HCT116 (cell line): ENCODE measurements at regions not wholly inside any gene's neighbourhood (a gene's known extent, or its start where the extent isn't known, plus 50 kb on each side); places are given as distances from the start of the nearest gene placed in this dataset.

Experiments used
- ATAC-seq: fragments of 200-7000 bp; cut with Tn5 transposase; 2 replicates; pipeline ENCODE4 v1.9.1; 2020; ENCODE audit warnings: mild to moderate bottlenecking, moderate library complexity
- BruUV-seq: library from RNA; stranded (reverse); fragments of 400-500 nt; replicated peaks from 2 replicates; lab custom pipeline; 2021; lab: Mats Ljungman, UMichigan
- CTCF ChIA-PET: fragments of 300-600 bp; sonication (Branson Sonifier 250); formaldehyde crosslinking; loops from one replicate; lab custom pipeline; 2021; ENCODE audit warnings: antibody characterized with exemption; lab: Charles Lee
- POLR2A ChIA-PET: fragments of 300-600, 350-600 bp; sonication (Branson Sonifier 250); formaldehyde crosslinking; loops from one replicate; lab custom pipeline; 2021; ENCODE audit warnings: antibody characterized with exemption; lab: Charles Lee
- RAD21 ChIA-PET, 2 experiments: fragments of 300-600 bp; sonication (Branson Sonifier 250); formaldehyde crosslinking; loops; one replicate each; lab custom pipeline; 2023; ENCODE audit warnings: low total read pairs in 2 of 2; ENCODE audit not compliant: uncharacterized antibody in 2 of 2, unreplicated experiment in 2 of 2, low non-redundant PET in 1 of 2; lab: Charles Lee
- DNase-seq: peaks from one replicate; pipeline ENCODE4 v3.0.0-alpha.2; 2010; ENCODE audit warnings: low read depth, low spot score
- H2AFZ ChIP-seq: fragments of 200-600 bp; shearing (Covaris generic), sonication (generic); 2 replicates; pipeline ENCODE4 v1.6.1; 2017; ENCODE audit warnings: low read depth, mixed run types, mixed read lengths, antibody characterized with exemption, low read length; ENCODE audit not compliant: poor library complexity, severe bottlenecking
- H3K27ac ChIP-seq: 2 replicates; pipeline ENCODE4 v1.5.1; 2012; ENCODE audit warnings: low read depth, low read length
- H3K27me3 ChIP-seq: fragments of 200-600 bp; sonication (generic); 2 replicates; pipeline ENCODE4 v1.6.1; 2016; ENCODE audit warnings: mixed run types, low read length, mixed read lengths; ENCODE audit not compliant: insufficient read depth
- H3K36me3 ChIP-seq, 2 experiments: fragments of 200-500 bp in 1 of 2; fragments of 200-600 bp in 1 of 2; sonication (Bioruptor generic) in 1 of 2; sonication (generic) in 1 of 2; 2 replicates each; pipeline versions ENCODE4 v1.5.1 to v1.6.1; 2014 to 2016; ENCODE audit warnings: low read length in 2 of 2, inconsistent platforms in 1 of 2, mixed read lengths in 1 of 2, mixed run types in 1 of 2; ENCODE audit not compliant: insufficient read depth in 2 of 2, control insufficient read depth in 1 of 2
- H3K4me1 ChIP-seq, 2 experiments: fragments of 200-600 bp in 1 of 2; sonication (generic) in 1 of 2; 2 replicates each; pipeline versions ENCODE4 v1.5.1 to v1.6.1; 2012 to 2017; ENCODE audit warnings: low read length in 2 of 2, inconsistent platforms in 1 of 2, mild to moderate bottlenecking in 1 of 2, mixed read lengths in 1 of 2, mixed run types in 1 of 2, moderate library complexity in 1 of 2; ENCODE audit not compliant: insufficient read depth in 2 of 2, control insufficient read depth in 1 of 2
- H3K4me2 ChIP-seq: fragments of 200-600 bp; sonication (generic); 2 replicates; pipeline ENCODE4 v1.6.1; 2017; ENCODE audit warnings: mixed run types, low read length, mixed read lengths
- H3K4me3 ChIP-seq, 2 experiments: fragments of 200-600 bp in 1 of 2; sonication (generic) in 1 of 2; replicated peaks in 1 of 2; 2 replicates each; pipeline ENCODE4 v1.5.1; 2011 to 2016; ENCODE audit warnings: low read length in 2 of 2, control low read depth in 1 of 2, low read depth in 1 of 2, mild to moderate bottlenecking in 1 of 2, mixed read lengths in 1 of 2, mixed run types in 1 of 2
- H3K79me2 ChIP-seq: fragments of 200-600 bp; sonication (generic); 2 replicates; pipeline ENCODE4 v1.6.1; 2017; ENCODE audit warnings: mild to moderate bottlenecking, mixed run types, low read length, moderate library complexity, mixed read lengths; ENCODE audit not compliant: insufficient read depth
- H3K9ac ChIP-seq: fragments of 200-600 bp; sonication (generic); 2 replicates; pipeline ENCODE4 v1.6.1; 2016; ENCODE audit warnings: low read length, mixed read lengths
- H3K9me2 ChIP-seq: fragments of 200-600 bp; sonication (generic), shearing (Covaris generic); 2 replicates; pipeline ENCODE4 v1.6.1; 2017; ENCODE audit warnings: mixed run types, mild to moderate bottlenecking, moderate library complexity; ENCODE audit not compliant: insufficient read depth
- H3K9me3 ChIP-seq, 2 experiments: fragments of 200-500 bp in 1 of 2; fragments of 200-600 bp in 1 of 2; sonication (Bioruptor generic) in 1 of 2; sonication (generic) in 1 of 2; 2 replicates each; pipeline ENCODE4 v1.6.1; 2014 to 2017; ENCODE audit warnings: low read length in 2 of 2, mixed read lengths in 2 of 2, inconsistent platforms in 1 of 2, low read depth in 1 of 2, mild to moderate bottlenecking in 1 of 2, mixed run types in 1 of 2, moderate library complexity in 1 of 2; ENCODE audit not compliant: control insufficient read depth in 1 of 2, insufficient read depth in 1 of 2
- H4K20me1 ChIP-seq: fragments of 200-600 bp; sonication (generic), shearing (Covaris generic); 2 replicates; pipeline ENCODE4 v1.6.1; 2017; ENCODE audit warnings: mixed run types, mild to moderate bottlenecking, moderate library complexity; ENCODE audit not compliant: insufficient read depth
- ATF3 ChIP-seq: IDR thresholded peaks from 2 replicates; pipeline ENCODE4 v1.6.1; 2012
- CBX3 ChIP-seq: IDR thresholded peaks from 2 replicates; pipeline ENCODE4 v1.6.1; 2012; ENCODE audit warnings: low read depth
- CEBPB ChIP-seq: IDR thresholded peaks from 2 replicates; pipeline ENCODE4 v1.6.1; 2012; ENCODE audit warnings: low read depth
- EGR1 ChIP-seq: IDR thresholded peaks from 2 replicates; pipeline ENCODE4 v1.6.1; 2012; ENCODE audit warnings: low read depth
- ELF1 ChIP-seq: IDR thresholded peaks from 2 replicates; pipeline ENCODE4 v1.6.1; 2012; ENCODE audit warnings: low read depth, borderline replicate concordance
- EZH2 ChIP-seq: fragments of 200-600 bp; sonication (generic); IDR thresholded peaks from 2 replicates; pipeline ENCODE4 v1.6.1; 2017; ENCODE audit warnings: antibody characterized with exemption, mixed run types
- FOSL1 ChIP-seq: IDR thresholded peaks from 2 replicates; pipeline ENCODE4 v1.6.1; 2012; ENCODE audit warnings: low read depth
- POLR2A ChIP-seq: IDR thresholded peaks from 2 replicates; pipeline ENCODE4 v1.7.0; 2011; ENCODE audit warnings: borderline replicate concordance; ENCODE audit not compliant: insufficient read depth, insufficient read length; ENCODE audit errors: extremely low read depth
- POLR2AphosphoS5 ChIP-seq: IDR thresholded peaks from 2 replicates; pipeline ENCODE4 v1.6.1; 2011; ENCODE audit warnings: mild to moderate bottlenecking, low read depth, low read length, moderate library complexity
- RAD21 ChIP-seq: IDR thresholded peaks from 2 replicates; pipeline ENCODE4 v1.6.1; 2012; ENCODE audit warnings: low read depth, mild to moderate bottlenecking
- REST ChIP-seq: IDR thresholded peaks from 2 replicates; pipeline ENCODE4 v1.6.1; 2012; ENCODE audit warnings: low read depth
- SP1 ChIP-seq: IDR thresholded peaks from 2 replicates; pipeline ENCODE4 v1.6.1; 2012; ENCODE audit warnings: low read depth
- SRF ChIP-seq: IDR thresholded peaks from 2 replicates; pipeline ENCODE4 v1.6.1; 2012; ENCODE audit warnings: low read depth
- ZBTB33 ChIP-seq: IDR thresholded peaks from 2 replicates; pipeline ENCODE4 v1.6.1; 2011; ENCODE audit warnings: mild to moderate bottlenecking, low read length, moderate library complexity; ENCODE audit not compliant: insufficient replicate concordance; ENCODE audit errors: extremely low read depth
- ZNF274 ChIP-seq: fragments of 200-500 bp; sonication (Bioruptor generic); IDR thresholded peaks from 2 replicates; pipeline ENCODE4 v1.6.1; 2014; ENCODE audit warnings: mild to moderate bottlenecking, low read depth, low read length, inconsistent platforms
- intact Hi-C: fragments of 100-400 bp; cut with micrococcal nuclease; formaldehyde crosslinking; loops from 2 replicates; pipeline ENCODE4 v1.10.0; 2022

- Histone ChIP-seq H2AFZ (peak overlapping the region; percentile 57), H3K79me2 (no peaks in the 10 kb centered on the region), H3K27me3 (no peaks in the 10 kb centered on the region), H3K36me3 (no peaks in the 10 kb centered on the region), H3K27ac (no peak overlapping the region)
- TF ChIP-seq REST = no peak
- TF ChIP-seq RAD21 = no peak
- no peak for TF ChIP-seq SRF
- TF ChIP-seq ELF1 = no peak
- no peak for TF ChIP-seq EZH2
- TF ChIP-seq POLR2A = no peak
- TF ChIP-seq POLR2AphosphoS5 = no peak
- no peak for TF ChIP-seq SP1
- TF ChIP-seq FOSL1 = no peak
- TF ChIP-seq CBX3 = no peak
- no peak for TF ChIP-seq ZBTB33
- no peak for TF ChIP-seq CEBPB
- TF ChIP-seq EGR1 = no peak
- TF ChIP-seq ZNF274 = no peak
- no peak for TF ChIP-seq ATF3
- TF ChIP-seq, all 23 proteins: peak for 0
- intact Hi-C loops = no loop called here
- Histone ChIP-seq H3K9me2 (no peaks in the 10 kb centered on the region), H3K4me3 (no peak overlapping the region), H3K4me2 (no peak overlapping the region), H3K9me3 (no peaks in the 10 kb centered on the region), H4K20me1 (no peaks in the 10 kb centered on the region), H3K4me1 (peaks cover 3 to 14% of the 10 kb centered on the region in 2 experiments; a peak in 3 of 4 replicates), H3K9ac (no peak overlapping the region)
- ChIA-PET POLR2A (no interaction called here), CTCF (no interaction called here), RAD21 (no interaction called here)
- no peak for ATAC-seq
- no TSS peak for BruUV-seq
- no peak for DNase-seq
Measured at GRCh38 chr6:121912905-121913304, 477.5 kb downstream of the GJA1 start.
